ENCODE measurements at regions not wholly inside any gene's neighbourhood (a gene's known extent, or its start where the extent isn't known, plus 50 kb on each side); places are given as distances from the start of the nearest gene placed in this dataset.

DNA sequence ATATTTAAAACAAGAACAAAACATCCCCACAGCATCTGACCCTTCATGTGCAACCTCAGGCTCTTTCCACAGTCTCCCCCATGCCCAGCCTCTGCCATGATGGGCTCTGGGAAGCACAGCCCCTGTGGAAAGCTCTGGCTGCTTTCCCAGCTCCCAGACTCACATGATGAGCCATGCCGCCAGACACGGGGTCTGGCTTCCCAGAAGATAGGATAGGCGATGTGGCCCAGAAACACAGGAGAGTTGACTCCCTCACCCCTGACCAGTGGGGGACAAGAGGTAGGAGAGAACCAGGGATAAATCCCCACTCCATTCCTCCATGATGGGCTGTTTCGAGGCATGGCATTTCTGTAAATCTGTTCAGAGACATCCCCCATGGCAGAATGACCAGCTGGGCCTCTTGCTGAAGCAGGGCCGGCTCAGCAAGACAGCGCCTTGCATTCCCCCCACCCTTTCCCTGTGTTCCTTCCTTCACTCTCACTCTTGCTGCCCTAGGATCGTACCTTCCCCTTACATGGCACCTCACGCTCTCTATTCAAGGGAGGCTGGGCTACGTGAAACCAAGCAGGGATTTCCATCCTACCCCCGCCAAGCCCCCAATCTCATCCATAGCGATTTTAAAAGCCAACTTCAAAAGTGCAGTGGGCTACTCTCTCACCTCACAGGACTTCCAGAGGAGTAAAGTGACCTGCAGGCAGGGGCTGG is 192.4 kb downstream of the ABHD5 start:
- no peak for DNase-seq (ENCODE audit: low spot score)
- TF ChIP-seq CTCF (conservative IDR thresholded peaks at IDR 0.05; ENCODE audit: low read depth) = no peak
- POLR2A ChIA-PET (ENCODE audit: low non-redundant PET) = no interaction called here
- no peak overlapping the region for H3K27ac ChIP-seq
- CTCF ChIA-PET = no interaction called here

DNA sequence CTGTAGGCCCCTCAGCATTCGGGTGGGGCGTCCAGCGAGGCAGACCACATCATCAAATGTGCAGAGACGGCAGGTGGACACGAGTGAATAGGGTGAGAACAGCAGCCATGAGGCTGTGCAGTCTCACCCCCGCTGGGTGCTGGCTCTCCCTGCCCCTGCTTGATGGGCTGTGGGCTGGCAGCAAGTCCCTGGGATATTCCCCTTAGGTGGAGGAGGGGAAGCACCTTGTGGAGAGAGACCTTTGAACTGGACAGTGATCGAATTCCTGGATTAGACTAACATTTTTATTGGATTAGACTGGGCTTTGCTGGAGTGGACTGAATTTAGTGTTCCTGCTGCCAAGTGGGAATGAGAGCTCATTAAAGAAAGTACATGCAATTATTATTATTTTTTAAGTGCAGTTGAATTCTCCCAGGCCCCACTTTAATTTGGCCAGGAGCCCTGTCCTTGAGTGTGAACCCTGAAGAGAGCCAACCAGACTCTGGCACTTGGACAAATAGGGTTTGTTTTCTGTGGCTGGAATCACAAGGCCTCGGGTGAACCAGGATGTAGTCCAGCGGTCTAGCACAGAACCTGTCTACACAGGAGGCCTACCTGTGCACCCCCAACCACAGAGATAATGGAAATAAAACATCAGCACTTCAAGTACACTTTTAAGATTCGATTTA is 193.1 kb downstream of the ABHD5 start:
- no peak for TF ChIP-seq CTCF (conservative IDR thresholded peaks at IDR 0.05; ENCODE audit: low read depth)
- no peak for DNase-seq (ENCODE audit: low spot score)
- CTCF ChIA-PET = no interaction called here
- no peak overlapping the region for H3K27ac ChIP-seq
- POLR2A ChIA-PET (ENCODE audit: low non-redundant PET) = no interaction called here

- CTCF ChIA-PET = no interaction called here
- POLR2A ChIA-PET (ENCODE audit: low non-redundant PET) = no interaction called here
- no peak for TF ChIP-seq CTCF (conservative IDR thresholded peaks at IDR 0.05; ENCODE audit: low read depth)
- DNase-seq (ENCODE audit: low spot score) = no peak
- no peak overlapping the region for H3K27ac ChIP-seq
Observed at GRCh38 chr3:43884581-43884980, 193.8 kb downstream of the ABHD5 start.

GRCh38 chr3:43885908-43886618 is 195.3 kb downstream of the ABHD5 start:
- no peak for TF ChIP-seq CTCF (conservative IDR thresholded peaks at IDR 0.05; ENCODE audit: low read depth)
- CTCF ChIA-PET = no interaction called here
- POLR2A ChIA-PET (ENCODE audit: low non-redundant PET) = no interaction called here
- no peak overlapping the region for H3K27ac ChIP-seq
- no peak for DNase-seq (ENCODE audit: low spot score)

- TF ChIP-seq CTCF (conservative IDR thresholded peaks at IDR 0.05; ENCODE audit: low read depth) = no peak
- DNase-seq (ENCODE audit: low spot score) = no peak
- no peak overlapping the region for H3K27ac ChIP-seq
- ChIA-PET CTCF (no interaction called here), POLR2A (ENCODE audit: low non-redundant PET) (no interaction called here)
Observed at GRCh38 chr3:43892061-43892460, 201.3 kb downstream of the ABHD5 start.

DNA sequence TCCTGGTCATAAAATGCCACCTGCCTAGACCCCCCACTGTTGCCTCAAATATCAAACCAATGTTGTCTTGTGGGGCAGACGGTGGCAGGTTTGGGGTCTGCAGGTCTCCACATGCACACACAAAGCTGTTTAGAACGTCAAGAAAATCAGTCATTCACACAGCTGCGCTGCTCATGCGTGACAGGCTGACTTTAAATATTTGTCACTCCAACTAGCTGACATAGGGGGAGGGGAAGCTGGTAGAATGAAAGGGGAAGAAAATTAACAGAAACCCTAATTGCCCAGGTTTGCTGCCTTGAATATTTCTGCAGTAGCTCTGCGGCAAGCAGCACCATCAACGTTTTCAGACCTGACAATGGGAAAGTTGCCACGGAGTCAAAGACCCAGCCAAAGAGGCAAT is 201.8 kb downstream of the ABHD5 start:
- POLR2A ChIA-PET (ENCODE audit: low non-redundant PET) = no interaction called here
- H3K27ac ChIP-seq = no peak overlapping the region
- CTCF ChIA-PET = no interaction called here
- DNase-seq (ENCODE audit: low spot score) = no peak
- TF ChIP-seq CTCF (conservative IDR thresholded peaks at IDR 0.05; ENCODE audit: low read depth) = no peak

Measured in RWPE1 (cell line).